HG03442 (cell line): ENCODE measurements at regions not wholly inside any gene's neighbourhood (a gene's known extent, or its start where the extent isn't known, plus 50 kb on each side); places are given as distances from the start of the nearest gene placed in this dataset.
A peak's percentile ranks its signal among the peaks of the same experiment; 100 is the strongest.

Experiments used
- ATAC-seq: cut with Tn5 transposase; IDR thresholded peaks from one replicate; pipeline ENCODE4 v1.9.1; 2021; ENCODE audit warnings: mild to moderate bottlenecking, moderate library complexity; ENCODE audit not compliant: unreplicated experiment

DNA sequence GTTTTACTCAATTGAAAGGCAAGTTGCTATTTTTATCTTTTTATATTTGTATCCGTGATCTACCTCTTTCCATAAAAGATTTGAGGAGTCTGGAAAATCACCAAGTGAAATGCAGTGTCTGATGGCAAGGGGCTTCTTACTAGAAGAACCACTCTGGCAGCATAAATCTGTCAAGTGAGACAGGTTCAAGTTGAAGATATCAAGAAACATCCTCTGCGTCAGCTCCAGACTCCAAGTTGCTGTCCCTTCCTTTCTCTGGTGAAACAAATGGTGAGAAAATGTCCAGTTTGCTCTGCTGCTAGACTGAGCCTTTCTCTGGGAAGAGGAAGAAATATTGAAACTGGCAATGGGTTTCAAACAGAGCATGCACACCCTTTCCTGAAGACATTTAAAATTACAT is 411.2 kb downstream of the PLPP3 start:
- no peak for ATAC-seq

DNA sequence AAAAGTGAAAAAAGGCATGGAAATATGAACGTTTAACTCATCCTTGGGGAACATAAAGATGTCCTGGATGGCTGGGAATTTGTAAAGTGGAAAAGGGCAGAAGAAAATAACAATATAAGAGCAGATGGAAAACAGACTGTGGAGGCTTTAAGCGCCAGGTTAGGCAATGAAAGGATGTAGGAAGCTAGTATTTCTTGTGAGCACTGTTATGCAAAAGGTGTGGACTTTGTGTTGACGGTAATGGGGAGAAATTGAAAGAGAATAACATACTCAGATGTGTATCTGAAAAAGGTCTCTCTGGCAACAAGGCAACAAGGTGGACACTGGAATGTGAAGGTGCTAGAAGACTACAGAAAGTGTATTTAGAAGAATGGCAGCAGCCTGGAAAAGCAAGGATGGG is 411.8 kb downstream of the PLPP3 start:
- no peak for ATAC-seq

DNA sequence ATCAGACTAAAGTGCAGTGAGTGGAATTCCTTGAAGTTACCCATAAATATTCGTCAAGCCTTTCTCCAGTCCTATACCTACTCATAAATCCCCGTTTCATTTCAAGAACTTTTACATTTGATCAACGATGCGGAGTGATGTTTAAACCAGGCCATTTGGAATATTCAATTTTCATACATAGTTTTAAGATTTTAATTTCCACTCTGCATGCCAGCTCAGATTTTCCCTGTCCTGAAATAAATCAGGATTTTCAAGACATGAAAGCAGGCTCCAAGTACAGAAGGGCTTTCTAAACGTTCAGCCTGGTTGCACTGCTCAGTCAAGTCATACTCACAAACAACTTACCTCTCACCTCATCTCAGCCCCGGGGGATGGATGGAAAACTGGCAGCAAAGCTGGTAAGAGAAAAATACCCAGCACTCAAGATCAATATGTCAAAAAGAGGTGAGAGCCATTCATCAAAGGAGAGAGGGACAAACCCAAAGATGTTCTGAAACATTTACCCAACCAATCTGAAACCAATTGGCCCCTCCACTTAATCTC is 418.5 kb downstream of the PLPP3 start:
- no peak for ATAC-seq

DNA sequence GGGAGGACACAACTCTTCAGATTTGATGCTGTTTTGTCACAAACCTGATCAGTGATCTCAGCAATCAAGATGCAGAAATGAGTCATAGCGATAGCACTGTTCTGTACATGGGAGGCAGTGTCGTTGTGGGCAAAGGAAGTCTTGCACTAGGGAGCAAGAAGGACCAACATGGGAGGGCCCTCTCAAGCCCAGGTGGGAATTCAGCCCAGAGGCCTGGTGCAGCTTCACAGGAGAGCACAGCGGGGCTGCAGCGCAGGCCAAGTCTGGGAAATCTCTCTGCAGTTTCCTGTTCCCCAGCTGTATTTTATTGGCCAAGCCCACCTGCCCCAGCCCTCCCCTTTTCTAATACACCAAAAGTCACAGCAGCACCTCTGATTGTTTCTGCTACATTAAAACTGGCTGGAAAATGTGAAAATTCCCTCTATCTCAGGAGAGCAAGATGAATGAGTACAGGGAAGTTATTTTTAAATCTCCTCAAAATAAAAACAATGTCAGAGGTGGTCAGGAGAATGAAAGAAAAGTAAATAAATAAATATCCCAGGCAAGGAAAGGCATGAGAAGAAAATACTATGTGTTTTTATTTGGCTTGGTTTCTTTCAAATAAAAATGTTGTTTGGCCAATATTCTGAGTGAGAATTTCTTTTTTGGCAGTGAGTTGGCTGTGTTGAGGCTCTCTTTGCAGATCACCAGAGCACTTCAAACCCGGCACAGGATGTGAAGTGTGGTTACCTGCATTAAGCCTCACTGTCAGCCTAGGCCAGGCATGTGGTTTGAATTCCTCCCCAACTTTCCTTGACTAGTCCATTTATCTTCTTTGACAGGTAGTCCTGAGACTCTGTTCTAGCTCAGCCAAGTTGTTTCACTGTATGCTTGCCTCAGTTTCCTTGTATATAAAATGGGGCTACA is 422.1 kb downstream of the PLPP3 start:
- no peak for ATAC-seq

DNA sequence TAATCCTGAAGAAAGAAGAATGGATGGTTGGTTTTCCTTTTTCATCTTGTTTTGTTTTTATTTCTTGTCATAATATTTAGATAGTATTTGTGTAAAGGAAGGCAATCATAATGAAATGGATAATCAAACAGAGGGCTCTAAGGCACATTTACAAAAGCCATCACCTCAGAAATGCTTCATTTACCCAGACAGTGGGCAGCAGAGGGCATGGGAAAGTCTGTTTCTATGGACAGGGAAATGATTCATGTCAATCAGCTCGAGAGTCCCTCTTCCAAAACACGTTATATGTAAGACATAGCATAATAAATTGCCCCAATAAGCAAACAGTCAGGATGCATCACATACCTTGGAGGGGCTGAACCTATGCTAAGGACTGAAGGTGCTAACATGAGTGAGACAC is 426.1 kb downstream of the PLPP3 start:
- no peak for ATAC-seq

DNA sequence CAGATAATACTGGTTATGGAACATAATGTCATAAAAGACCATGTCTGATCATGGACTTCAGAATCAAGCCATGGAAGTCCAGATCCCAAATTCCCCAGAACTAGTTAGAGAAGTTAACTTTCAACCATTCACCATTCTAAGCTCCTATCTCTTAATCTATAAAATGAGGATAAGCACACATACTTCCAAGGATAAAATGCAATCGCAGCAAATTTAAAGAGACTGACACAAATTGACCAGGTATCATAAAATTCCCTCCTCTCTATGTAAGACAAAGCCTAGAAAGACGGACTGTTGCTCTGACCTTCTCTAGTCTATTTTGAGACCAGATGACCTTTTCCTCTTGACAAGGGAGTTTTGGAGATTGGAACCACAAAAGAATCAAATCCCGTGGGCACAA is 426.7 kb downstream of the PLPP3 start:
- ATAC-seq, result no peak

DNA sequence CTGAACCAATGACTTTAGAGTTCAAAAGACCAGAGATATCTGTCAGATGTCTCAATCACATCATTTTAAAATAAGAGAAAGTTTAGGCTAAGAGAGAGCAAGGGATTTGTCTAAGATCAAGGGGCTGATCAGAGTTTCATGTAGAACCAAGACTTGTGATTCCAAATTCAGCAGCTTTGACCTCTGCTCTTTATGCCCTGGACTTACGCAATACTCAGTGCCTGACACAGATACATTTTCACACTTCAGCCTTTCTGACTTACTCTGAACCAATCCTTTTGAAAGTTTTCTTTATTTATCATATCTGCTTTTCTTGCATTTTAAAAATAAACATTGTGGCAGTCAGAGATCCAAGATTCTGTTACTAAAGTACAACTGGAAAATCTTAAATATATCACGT is 428.0 kb downstream of the PLPP3 start:
- ATAC-seq, result no peak

DNA sequence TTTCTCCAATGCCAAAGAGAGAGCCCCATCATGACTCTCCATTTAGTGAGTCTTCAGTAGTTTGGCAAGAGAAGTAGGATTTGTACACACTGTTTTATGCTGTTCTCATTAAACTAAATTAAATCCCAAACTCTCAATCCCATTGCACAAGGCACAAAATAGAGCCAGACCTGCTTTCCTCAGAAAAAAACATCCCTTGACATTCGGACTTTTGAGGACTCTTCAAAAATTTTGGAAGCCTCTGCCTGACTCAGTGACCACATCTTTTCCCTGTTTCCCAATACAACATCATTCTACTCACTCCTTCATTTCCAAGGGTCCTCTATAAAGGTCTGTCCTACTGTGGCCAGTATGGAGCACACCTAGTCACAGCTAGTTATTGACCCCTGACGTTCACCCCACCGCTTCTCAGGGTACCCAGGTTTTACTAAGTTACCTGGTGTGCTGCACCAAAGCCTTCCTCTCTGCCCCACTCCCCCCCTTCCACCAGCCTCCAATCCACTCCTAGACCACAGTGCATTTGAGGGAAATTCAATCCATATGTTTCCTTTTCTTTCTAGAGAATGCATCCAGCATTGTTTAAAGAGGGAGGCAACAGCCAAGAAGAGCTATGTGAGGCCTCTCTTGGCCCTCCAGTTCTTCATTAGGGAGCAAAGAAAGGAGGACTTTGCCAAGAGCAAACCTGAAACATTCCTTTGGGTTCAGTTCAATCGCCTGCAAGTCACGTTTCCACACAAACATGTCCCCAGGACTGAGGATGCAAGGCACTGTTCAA is 428.7 kb downstream of the PLPP3 start:
- no peak for ATAC-seq

DNA sequence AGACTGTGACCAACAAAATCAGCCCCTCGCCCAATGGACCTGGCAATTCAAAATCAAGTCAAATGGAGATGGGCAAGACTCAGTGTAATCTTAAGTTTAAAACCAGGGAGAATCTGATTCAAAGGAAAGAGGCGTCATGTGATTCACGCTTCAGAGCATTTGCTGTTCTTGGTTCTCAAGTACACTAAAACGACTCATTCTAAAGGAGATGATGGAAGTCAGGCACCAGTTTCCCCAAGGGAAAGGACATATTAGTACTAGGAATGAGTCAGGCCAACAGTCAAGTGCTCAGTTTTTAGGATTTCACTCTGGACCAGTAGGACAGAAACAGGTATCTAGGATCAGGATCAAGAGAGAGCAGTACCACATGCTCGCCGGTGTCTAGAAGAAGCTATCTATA is 429.6 kb downstream of the PLPP3 start:
- ATAC-seq, result no peak

DNA sequence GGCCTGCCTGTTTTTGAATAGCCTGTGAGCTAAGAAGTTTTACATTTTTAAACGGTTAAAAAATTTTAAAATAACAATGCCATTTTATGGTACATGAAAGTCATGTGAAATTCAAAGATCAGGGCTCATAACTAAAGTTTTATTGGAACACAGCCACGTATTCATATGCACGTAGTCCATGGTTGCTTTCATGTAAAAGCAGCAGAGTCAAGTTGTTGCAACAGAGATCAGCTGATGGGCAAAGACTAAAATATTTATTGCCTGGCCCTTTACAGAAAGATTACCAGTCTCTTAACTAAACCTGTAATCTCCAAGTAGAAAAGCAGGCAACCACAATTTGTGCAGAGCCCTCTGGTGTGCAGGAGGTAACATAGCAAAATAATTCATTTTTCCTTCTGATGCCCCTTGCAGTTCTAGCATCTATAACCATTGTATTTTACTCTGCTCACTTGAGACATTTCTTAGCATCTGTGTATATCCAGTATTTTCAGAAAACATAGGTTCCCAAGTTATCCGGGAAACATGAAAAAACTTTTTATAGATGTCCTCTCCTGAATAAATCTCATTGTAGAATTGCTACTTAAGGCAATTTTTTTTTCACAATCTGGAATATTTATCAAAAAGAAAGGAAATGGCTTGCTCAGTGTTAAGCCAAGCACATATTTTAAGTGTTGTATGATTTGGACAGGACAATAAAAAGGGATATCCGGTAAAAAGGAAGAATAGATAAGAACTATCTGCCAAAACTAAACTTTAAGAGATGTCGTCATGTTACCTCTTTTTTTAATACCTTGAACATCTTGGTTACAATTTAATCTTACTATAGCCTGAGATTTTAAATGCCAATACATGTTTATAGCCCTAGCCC is 430.8 kb downstream of the PLPP3 start:
- no peak for ATAC-seq

DNA sequence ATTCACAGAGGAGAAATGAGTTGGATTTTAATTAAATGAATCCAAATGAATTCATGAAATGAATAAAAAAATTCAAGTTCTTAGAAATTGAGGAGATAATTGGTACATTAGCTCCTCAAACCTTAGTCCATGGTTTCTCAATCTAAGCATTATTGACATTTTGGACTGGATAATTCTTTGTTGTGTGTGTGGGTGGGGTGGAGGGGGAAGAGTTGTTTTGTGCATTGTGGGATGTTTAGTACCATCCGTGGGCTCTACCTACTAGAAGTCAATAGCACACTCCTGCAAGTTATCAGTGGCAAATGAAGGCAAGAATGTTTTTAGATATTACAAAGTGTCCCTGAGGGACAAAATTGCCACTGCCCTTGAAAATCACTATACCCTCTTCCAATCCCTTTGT is 431.9 kb downstream of the PLPP3 start:
- no peak for ATAC-seq

DNA sequence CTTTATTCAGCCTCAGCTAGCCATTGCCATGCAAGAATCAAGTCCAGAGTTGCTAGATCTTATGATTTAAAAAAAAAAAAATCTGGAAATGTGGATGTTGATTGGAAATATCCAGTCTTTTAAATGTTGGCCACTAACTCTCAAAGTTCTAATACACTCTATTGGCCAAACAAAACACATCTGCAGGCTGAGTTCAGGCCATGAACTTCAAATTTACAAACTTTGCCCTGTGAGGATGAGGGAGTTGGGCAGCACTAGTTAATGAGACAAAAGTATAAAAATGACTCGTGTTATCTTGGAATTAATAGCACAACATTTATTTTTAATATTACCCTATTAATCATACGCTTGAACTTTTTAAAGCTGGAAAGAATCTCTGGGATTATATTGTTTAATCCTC is 432.3 kb downstream of the PLPP3 start:
- ATAC-seq, result no peak

DNA sequence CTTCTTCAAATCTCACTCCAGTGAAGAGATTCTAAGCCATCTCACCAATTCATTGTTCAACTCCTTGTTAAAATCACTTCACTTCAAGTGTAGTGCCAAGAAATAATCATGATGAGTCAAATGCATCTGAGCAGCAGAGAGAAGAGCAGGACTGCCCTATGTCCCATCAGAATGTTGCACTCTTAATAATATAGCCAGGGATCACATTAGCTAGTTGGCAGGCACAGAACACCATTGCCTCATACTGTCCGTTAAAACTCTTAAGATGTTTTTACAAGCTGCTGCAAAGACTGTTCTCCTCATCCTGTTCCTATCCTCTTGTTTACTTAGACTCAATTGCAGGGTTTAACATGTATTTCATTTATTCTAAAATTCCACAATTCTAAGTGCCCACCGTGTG is 432.9 kb downstream of the PLPP3 start:
- no peak for ATAC-seq

DNA sequence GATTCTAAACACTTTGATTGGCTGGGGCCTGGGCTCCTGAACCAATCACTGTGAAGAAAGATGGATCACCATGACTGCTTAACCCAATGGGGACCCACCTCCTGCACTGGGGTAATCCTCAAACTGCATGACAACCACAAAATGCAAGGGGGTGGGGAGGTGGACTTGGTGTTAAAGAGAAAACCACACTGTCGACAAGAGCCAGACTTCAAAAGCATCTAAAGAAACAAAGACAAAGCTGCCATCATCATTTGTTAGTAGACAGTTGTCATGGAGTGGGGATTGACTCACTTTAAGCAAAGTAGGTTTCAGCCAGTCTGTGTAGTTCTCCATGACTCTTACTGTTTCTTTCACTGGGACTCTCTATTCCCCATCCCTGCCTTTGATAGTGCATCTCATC is 433.8 kb downstream of the PLPP3 start:
- ATAC-seq, result no peak

DNA sequence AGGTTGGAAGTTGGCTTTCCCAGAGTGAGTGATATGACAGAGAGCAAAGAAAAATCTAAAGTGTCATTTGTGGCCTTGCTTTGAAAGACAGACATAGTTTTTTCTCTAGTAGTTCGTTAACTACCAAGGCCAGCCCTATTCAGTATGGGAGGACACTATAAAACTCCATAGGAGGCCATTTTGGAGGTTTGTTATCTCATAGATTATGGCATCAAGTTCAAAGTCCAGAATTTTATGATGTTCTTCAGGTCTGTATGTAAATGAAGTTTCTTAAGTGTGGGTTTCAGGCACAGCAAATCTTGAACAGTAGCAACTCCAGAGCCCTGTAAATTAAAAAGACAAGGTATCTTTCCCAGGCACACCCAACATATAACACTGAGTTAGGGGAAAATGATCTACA is 437.1 kb downstream of the PLPP3 start:
- no peak for ATAC-seq

DNA sequence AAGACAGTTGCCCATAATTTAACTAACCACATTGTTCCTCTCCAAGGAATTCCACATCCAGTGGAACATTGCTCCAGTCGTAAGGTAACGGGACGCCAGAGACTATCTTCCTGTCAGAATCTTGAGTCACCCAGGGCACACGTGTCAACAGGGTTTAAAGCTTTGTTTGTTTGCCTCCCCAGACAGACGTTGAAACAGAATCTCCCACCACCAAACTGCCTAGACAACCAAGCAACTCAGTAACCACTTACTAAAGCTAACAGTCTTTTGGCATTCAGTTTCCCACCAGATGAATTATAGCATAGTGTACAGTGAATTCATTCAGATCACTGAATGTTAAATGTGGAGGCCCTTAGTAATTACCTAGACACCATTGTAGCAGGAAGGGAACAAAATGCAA is 439.5 kb downstream of the PLPP3 start:
- no peak for ATAC-seq

DNA sequence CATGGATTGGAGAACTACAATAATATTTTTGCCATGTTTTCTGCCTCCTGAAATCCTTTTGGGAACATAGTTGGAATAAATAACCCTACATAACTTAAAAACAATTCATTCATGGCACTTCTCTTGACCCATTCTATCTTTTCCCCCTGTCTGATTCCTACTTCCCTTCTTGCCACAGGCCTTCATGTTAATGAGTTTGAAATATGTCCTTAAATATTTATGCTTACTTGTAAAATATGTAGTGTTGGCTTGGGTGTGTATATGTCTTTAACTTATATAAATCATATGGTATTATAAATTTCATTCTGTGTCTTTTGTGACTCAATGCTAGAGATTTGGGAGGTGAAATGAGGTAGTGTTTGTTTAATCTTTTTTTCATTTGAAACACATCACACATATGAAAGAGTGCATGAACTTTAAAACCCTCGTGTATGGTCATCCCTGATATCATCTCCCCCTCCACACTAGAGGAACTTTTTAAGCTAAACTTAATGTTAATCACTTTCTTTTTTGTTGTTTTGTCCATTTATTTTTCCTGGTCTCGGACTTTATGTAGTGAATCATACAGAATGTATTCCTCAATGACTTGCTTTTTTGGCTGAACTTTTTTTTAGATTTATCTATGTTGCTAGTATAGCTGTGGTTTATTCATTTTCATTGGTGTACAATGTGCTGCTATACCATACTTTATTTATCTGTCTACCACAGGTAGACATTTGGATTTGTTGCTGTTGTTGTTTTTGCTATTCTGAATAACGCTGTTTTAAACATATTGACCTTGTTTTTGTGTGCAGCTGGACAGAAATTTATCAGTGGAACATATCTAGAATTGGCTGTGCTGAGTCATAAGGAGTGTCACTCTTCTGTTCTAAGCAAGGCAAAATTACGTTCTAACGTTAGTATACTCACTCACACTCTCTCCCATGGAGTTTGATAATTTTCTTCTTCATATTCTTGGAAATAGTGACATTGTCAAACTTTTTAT is 441.6 kb downstream of the PLPP3 start:
- no peak for ATAC-seq

DNA sequence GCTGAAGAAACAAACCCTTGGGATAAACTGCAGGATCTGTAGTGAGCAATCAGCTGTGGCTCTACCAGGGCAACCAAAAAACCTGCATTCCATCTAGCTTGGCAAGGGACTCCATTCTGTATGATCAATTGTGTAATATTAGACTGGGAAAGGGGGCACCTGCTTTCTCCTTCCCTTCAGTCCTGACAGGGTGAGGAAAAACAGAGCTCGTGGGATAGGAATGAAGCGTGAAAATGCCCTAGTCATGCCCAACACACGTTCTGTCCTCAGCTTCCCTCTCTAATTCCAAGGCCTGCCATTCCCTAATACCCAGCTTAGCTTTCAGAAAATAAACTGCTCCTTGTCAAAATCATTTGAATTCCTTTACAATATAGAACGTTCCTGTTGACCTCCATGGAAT is 442.3 kb downstream of the PLPP3 start:
- no peak for ATAC-seq

DNA sequence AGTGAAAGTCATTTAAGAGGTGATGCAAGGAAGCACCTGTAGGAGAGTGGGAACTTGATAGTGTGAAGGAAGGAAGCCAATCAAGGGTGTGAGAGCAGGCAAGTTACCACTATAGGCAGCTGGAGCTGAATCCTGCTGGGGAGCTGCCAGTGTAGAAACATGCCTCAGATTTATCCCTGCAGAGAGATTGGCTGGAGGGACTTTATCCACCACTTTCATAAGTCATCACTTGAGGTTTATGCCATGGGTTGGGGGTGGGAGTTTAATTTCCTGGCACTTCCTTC is 443.6 kb downstream of the PLPP3 start:
- peak; percentile 20 for ATAC-seq
